GM18873 (cell line): ENCODE measurements at regions not wholly inside any gene's neighbourhood (a gene's known extent, or its start where the extent isn't known, plus 50 kb on each side); places are given as distances from the start of the nearest gene placed in this dataset.

Source experiments
- ATAC-seq: cut with Tn5 transposase; IDR thresholded peaks from one replicate; pipeline ENCODE4 v1.9.1; 2021; ENCODE audit warnings: mild to moderate bottlenecking, moderate library complexity, moderate number of reproducible peaks; ENCODE audit not compliant: unreplicated experiment, low FRiP score

DNA sequence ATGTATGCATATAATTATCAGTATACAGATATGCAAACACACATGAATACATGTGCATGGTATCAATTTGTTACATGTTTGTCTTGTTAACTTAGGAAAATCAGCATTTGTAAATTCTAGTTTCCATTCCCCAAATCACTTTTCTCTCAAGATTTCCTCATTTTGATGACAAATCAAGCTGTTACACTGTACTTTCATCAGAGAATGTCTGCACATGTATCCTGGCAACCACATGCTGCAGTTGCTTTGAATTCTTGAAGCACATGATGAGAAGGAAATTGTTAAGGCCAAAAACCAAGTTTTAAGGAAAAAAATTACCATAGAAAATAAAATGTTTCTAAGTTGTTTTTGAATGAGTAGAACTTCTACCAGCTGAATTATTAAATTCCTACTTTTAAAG is 1834.5 kb downstream of the EFNA5 start:
- no peak for ATAC-seq

DNA sequence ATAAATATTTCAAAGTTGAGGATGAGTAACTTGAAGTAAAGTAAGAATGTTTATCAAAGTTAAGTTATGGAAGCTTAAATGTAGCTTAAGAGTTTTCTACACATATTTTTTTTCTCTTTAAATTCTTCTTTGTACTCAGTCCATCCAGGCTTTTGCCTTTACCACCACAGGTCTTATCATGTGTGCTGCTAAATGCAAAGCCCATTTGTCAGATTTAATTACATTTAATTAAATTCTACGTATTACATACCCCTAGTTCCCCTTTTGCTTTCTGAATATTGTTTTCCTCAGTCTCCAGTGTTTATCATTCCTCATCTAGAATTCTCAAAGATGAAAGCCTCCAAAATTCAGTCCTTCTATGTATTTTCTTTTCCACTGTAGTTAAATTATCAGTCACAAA is 1841.9 kb downstream of the EFNA5 start:
- no peak for ATAC-seq

DNA sequence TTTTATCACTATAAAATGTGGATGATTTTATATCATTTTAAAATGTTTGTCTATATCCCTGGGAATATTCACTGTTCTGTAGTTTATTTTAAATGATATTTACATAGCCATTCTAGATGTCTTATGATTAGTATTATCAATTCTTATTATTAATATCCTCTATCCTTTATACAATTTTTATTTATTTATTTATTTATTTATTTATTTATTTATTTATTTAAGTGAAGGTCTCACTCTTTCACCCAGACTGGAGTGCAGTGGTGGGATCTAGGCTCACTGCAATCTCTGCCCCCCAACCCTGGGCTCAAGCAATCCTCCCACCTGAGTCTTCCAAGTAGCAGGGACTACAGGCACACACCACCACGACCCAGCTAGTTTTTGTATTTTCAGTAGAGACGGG is 1848.9 kb downstream of the EFNA5 start:
- no peak for ATAC-seq

DNA sequence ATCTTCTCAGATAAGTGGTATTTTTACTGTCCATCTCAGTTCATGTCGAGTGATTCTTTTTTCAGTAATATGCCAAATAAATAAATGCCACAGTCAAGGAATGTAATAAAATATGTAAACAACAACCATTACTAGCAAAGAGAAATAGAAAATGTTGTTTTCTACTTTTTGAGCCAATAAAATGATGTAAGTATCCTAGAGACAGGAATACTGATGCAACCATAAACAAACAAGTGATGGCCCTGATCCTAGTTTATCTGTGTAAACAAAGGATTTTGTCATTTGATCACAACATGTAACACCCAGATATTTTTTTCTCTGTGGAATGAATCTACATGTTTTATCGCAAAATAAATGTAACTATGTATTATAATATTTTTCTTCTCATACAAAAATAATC is 1852.8 kb downstream of the EFNA5 start:
- ATAC-seq: no peak

DNA sequence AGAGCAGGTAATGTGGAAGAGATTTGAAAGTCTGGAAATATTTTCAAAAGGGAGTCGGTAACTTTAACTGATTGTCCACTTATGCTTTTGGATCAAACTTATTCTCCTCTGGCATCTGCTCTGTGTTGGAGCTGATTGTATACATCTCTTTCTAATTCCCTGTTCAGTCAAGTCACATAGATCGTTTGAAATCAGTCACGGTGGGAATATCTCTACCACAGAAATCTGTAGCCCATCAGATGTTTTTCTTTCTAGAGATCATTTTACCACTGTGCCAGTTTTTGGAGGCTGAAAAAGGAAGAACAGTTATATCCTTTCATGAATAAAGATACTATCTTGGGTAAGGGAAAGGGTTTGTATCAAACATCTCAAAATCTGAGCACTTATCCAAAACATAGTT is 1853.3 kb downstream of the EFNA5 start:
- no peak for ATAC-seq

DNA sequence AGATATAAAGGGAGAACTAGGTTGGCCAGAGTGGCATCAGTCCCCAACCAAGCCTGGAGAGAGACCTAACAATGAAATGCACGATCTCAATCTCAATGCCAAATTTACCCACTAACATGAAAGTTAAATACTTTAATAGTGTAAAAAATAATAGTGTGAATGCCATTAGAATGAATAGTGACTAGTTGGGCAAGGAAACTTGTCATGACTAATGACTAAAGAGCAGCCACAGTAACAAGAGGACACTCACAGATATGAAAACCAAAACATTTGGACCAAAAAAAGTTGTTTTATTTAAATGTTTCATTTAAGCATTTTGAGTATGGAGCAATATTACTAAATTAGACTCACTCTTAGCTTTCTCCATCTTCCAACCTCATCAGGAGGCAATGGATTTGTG is 1853.8 kb downstream of the EFNA5 start:
- ATAC-seq: no peak

DNA sequence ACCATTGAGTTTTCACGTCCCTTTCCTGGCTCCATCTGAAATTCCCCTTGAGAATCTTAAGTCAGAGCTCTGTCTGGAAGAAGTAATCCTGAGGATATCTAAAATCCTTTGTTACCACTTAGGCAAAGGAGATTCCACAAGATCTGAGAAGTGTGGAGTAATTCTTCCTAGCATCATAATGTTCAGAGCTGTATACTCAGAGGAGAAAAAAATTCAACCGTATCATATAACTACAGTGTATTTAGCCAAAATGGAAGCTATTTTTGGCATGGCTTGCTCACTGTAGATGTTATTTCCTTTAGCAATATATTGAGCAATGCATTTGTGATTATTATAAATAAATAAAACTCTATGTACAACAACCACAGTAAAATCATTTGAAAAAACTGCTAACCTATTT is 1858.4 kb downstream of the EFNA5 start:
- ATAC-seq: no peak

DNA sequence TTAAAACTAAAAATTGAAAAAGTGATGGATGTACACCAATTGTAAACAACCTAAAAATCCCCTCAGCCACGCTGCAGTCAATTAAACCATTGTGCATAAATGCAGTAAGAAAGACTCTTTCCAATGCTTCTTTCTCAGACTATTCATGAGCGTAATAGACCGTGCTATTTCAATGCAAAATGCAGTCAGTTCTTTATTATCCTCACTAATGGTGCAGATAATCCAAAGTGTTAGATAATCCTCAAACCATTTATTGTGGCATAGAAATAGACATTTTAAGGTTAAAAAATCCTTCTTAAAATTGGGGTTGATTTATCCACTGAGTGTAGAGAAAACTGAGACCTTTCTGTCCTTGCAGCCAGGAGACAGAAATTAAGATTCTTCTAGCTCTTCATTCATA is 1862.8 kb downstream of the EFNA5 start:
- ATAC-seq: no peak

DNA sequence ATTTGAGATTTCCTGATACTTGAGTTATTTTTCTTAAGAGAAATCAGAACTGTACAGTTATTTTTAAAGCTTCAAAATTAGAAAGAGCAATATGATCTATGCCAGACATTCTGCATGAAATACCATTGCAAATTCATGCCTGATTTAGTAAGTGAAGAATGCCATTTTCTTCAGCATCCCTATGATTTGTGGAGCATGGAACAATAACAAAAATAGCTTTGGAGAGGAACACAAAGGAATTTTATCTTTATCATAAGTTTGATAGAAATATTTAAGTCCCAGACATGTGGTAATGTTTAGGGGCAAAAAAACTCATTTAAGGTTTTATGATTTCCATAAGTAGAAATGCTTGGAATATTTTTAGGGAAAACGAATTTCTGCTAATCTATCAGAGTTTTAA is 1863.4 kb downstream of the EFNA5 start:
- no peak for ATAC-seq

DNA sequence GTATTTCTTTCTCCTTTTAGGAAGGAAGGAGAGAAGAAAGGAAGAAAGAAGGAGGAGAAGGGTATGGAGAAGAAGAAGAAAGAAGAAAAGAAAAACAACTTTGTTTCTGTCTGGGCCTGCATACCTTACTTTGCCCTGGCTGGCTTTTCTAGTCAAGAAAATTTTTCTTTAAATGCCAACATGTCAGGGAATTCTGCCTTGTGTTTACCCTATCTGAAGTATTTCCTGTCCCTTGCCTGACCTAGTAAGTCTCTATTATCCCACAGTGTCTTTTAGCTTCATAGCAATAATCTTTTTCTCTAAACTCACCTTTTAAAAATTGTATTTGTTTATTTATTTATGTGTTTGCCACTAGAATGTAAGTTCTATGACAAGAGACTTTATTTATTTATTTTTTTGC is 1864.1 kb downstream of the EFNA5 start:
- no peak for ATAC-seq

DNA sequence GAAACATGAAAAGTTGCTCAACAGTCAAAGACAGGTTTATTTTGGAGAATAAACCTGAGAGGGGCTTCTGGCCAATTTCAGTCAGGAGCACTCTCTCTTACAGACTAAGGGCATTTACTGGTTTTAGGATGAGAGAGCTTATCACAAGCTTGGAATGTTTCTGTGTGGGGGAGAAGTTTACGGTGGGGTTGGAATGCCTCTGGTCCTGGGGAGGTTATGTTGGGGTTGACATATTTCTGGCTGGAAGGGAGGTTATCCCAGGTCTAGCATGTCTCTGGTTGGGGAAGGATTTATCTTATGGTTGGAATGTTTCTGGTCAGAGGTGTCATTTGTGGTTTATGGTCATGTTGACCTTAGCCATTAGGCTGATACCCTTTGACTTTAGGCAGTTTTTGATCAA is 1867.3 kb downstream of the EFNA5 start:
- ATAC-seq: no peak

DNA sequence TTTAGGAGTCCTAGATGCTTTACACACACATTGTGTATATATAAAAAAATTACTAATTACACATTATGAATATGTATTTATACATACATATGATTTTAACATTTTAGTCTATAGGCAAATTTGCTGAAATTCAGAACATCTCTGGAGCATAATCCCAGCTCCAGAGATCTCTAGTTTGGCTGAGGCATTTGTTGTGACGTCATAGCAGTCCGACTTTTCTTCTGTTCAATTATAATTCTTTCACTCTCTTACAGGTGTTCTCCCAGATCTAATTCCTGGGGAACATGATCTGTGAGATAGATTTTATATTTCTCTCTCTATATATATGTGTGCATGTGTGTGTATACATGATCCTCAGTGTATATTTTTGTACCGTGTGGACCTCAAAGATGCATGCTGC is 1876.2 kb downstream of the EFNA5 start:
- ATAC-seq: no peak

DNA sequence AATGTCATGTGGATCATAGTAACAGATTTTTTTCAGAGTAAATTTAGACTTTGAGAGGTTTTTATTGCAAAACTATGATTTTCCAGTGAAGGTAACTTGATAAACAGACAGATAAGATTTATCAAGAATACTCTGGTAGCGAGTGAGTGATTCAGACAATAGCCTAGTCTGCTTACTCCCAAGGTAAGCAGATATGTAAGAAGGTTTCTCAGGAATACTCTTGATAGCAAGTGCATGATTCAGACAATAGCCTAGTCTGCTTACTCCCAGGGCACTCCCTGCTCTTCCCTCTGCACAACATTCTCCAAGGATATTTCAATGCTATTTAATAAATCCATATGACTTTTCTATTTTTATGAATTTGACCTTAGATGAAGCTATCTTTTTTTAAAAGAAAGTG is 1881.5 kb downstream of the EFNA5 start:
- no peak for ATAC-seq

DNA sequence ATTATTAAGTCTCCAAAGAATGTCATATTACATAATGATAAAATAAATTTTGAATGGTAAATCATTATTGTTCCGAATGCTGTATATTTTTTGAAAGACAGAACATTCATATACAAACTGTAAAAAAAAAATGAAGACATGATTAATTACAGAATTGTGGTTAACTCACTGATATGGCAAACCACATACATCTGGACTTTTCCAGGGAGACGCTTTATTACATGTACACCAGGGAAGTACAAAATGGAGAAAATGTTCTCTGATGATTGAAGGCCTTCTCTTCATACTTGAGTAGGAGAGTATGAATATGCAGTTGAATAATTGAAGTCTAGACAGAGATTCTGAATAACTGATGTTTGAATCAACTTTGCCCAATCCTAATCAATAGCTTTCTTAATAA is 1886.9 kb downstream of the EFNA5 start:
- no peak for ATAC-seq

DNA sequence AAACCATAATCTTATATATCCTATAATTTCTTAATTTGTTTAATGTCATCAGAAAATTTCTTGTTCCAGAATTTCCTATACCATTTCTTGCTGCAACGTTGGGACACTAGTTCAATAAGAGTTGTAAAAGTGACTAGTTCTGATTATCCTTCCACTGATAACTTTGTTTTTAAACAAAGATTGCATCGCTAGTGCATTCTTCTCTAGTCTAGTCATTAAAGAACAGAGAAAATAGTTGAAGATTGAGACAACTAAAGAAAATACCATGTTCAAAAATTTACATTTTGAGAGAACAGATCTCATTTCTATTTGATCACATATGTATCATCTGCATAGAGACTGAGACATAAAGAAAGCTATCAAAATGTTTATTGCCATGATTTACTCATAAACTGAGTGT is 1888.2 kb downstream of the EFNA5 start:
- no peak for ATAC-seq

DNA sequence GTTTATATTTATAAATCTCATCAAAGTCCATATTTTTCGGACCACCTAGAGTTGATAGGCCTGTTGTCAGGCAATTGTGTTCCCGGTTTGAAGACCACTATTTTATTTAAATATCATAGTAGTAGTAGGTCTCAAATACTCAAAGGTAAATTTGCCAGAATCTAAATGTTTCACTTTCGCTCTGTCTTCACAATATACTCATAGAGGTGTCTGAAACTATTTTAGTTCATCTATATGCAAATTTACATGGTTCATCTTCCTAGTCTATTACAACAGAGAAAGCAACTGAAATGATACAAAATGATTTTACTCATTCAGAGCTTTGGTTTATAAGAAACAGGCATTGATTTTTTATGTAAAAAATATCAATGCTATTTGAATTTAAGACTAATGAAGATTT is 1897.5 kb downstream of the EFNA5 start:
- no peak for ATAC-seq

DNA sequence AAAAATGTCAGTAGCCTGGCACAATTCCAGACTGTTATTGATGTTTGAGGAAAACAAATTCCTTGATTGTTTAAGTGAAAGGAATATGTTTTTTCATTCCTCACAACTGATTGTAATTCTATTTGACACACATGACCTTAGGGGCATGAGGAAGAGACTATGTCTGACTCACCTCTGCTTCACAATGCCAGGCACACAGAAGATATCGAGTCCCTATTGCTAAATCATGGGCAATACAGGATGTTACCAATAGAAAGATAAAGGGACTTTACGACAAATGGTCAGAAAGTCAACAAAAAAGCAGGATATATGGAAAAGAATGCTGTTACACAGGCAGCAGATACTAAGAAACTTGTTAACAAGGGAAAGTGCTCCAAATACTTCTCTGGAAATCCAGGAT is 1903.5 kb downstream of the EFNA5 start:
- ATAC-seq: no peak

DNA sequence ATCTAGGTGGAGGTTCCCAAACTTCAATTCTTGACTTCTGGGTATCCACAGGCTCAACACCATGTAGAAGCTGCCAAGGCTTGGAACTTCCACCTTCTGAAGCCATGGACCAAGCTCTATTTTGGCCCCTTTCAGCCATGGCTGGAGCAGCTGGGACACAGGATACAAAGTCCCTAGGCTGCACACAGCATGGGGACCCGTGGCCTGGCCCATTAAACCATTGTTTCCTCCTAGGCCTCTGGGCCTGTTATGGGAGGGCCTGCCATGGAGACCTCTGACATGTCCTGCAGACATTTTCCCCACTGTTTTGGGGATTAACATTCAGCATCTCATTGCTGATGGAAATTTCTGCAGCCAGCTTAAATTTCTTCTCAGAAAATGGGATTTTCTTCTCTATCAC is 1908.0 kb downstream of the EFNA5 start:
- ATAC-seq: no peak

DNA sequence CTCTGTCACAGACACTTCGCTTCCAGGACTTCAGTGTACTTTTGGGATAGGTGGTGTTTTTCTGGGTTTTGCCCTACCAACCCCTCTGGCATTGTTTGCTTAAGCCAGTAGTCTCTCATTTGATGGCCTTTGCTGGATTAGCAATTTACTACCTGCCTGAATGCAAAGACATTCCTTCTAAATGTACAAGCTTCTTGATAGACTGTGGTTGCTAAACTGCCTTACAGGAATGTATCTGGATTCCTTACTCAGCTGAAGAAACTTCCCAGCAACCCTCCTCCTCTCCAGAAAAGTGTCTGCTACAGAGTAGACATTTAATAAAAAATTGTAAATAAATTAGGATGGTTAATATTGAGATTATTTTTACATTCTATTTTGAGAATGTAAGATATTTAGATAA is 1916.7 kb downstream of the EFNA5 start:
- ATAC-seq: no peak

DNA sequence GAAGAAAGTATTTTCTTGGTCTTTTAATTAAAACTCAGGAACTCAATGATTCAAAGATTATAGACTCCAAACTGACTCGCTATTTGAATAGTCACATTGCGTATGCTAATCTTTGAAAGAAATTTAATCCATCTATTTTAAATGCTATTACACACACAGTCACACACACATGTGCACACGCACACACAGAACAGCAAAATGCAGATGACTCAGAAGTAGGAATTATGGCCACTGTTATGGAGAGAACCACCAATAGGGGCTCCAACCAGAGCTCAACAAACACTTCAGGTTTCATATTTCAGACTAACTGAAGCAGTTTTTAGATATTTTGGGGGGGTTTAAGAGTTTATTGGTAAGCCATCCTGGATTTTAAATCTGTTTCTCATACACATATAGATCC is 1917.9 kb downstream of the EFNA5 start:
- no peak for ATAC-seq

DNA sequence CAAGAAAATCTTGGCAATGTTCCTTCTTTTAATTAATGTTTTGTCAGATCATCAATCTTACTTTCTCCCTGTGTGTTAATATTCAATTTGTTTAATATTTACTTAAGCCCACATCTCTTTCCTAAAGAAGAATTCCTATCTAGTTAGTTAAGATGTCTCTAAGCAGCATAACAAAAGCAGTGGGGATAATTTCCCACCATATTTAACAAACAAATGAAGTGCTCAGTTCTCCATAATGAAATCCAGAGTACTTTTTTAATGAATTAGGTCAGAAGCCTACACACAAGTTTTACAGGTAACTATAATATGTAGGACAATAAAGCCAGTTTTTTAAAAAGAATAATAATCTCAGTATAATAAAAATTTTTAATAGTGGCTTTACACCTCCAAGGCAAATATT is 1918.8 kb downstream of the EFNA5 start:
- ATAC-seq: no peak

DNA sequence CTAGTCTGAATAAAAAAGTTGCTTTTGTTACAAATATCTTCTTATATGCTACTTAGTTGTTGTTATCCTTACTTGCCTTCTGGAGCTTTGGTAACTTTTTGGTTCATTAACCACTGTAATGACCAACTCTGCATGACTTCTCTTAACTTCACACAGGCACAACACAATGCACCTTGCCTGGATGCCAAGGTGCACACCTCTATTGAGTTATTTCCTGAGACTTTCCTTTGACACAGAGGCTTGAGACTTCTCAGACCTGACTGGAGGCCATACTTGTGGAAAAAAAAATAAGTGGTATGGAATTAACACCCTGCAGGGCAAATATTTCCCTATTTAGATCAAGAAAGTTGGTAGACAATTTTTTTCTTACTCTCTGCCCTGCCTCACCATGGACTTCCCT is 1925.6 kb downstream of the EFNA5 start:
- ATAC-seq: no peak

DNA sequence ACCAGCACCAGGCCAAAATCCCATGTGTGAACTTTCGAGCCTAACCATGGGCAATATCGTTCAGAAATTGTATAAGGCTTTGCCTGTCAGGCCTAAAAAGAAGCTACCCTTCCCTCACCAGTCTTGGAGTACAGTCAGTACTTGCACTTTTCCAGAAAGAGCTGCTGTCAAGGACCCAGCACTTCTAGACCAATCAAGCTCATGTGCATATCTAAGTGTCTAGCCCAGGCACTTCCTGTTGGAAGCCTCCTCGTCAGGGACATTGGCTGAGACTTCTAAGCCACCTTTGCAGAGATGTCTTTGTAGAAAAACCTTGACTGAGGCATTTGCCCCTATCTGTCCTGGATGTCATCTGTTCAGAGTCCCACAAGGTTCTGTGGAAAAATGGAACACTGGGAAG is 1930.5 kb downstream of the EFNA5 start:
- ATAC-seq: no peak

DNA sequence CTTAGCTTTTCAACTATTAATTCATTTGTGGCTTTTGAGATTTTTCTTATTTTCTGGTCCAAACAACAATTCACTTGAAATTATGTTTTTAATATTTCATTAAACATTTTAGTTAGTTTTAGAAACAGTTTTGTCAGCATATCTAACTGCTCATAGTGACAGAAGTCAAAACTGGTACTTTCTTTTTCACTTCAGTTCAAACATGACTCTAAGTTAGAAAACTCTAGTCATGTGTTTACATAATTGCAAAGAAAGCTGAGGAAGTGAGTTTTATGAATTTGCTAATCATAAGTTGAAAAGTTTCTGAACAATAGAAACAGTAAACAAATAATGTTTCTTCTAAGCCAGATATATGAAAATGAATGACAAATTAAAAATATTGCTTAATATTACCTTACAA is 1931.0 kb downstream of the EFNA5 start:
- no peak for ATAC-seq
